AG08395 (cell line): ENCODE measurements at regions not wholly inside any gene's neighbourhood (a gene's known extent, or its start where the extent isn't known, plus 50 kb on each side); places are given as distances from the start of the nearest gene placed in this dataset.
A peak's percentile ranks its signal among the peaks of the same experiment; 100 is the strongest.

ENCODE experiments used
- DNase-seq: peaks from one replicate; pipeline ENCODE4 v3.0.0; 2012; ENCODE audit warnings: mixed read lengths, low spot score

DNA sequence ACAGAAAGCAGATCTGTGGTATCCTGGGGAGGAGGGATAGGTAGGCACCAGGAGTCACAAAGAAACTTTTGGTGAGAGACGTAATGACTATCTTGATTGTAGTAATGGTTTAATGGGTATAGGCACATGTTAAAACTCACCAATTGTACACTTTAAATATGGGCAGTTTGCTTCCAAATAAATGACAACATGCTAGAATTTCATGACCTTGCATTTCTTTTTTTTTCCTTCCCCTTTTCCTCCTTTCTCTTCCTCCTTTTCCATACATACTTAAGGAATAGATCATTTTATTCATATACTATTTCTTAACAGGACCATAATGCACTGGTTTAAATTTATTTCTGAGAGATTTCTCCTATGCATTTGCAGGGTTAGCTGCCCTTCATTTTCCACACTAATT is 341.8 kb downstream of the TMEM182 start:
- no peak for DNase-seq

GRCh38 chr2:103119352-103119751 is 357.5 kb downstream of the TMEM182 start:
- DNase-seq = no peak

DNA sequence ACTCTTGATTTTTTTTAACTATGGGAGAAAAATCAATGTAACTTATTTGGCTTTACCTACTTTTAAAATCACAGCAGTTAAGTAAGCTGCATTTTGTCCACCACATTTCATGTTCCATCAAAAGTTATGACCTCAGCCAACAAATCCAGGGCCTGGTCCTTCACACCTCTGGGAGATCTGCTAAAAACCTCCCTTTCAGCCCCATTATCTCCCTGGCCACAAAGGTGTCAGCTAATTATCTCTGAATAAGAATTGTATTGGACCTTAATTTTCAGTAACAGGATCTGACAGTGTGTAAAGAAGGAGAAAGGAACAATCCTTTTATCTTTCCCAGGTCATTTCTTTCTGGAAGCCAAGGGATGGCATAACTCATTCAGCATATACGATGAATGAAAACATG is 359.3 kb downstream of the TMEM182 start:
- no peak for DNase-seq

DNA sequence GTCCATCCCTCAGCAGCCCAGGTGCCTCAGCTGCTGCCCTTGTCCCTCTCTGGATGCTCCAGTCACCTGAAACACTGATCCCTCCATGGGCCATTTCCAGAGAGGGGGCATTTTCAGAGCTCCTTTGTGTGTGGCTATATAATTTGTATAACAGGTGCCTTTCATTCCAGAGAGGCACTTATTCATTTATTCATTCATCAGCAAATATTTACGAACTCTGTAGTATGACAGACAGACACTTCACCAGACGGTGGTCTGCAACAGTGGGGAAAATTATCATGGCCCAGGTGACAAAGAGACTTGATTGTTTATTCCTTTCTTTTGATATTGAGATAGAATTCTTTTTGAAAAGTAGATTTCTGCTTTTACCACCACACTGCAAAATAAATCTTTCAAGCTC is 361.7 kb downstream of the TMEM182 start:
- no peak for DNase-seq

- no peak for DNase-seq
Observed at GRCh38 chr2:103130857-103131256, 369.0 kb downstream of the TMEM182 start.

DNA sequence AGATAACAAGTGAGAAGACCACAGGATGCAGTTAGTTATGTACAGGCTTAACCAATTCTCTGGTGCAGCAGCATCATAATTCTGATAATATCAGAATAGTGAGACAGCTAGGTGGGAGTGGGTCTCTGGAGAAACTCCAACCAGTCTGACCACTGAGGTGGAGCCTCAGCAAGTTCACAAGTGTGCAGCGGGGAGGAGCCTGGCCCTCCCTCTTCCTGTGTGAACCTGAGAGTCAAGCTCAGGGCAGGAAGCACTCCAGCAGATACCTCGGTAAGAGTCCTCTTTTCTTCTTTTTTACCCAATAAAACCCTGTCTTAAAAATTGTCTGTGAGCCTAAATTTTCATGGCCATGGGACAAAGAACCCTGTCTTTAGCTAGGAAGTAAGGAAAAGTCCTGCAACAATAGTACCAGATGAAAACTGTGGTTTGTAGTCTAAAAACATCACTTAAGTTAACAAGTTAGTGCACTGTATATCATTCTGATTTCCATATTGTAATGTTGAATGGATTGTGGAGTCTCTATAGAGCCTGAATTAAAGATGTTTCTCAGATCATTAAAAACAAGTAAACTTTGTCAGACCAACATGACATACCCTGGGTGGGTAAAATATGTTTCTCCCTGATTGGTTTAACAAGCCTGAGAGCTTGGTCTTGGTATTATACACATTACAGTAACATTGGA is 370.8 kb downstream of the TMEM182 start:
- DNase-seq = no peak

DNA sequence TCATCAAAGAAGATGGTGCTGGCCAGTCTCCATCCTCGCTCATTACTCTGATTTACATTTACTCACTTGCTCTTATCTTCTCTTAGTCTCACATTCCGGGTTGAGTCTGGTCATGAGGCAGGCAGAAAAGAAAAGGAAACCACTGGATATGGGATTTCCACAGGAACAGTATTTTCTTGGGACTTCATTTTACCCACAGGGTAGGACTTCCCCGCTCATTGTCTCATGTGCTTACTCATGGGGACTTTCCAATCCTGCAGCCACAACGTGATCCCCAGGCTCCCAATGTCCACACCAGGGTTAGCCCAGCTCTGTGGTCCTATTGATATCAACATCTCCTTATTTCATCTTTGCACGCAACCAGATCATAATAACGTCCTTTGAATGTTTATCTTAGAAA is 373.8 kb downstream of the TMEM182 start:
- no peak for DNase-seq

- no peak for DNase-seq
Observed at GRCh38 chr2:103138123-103138901, 376.5 kb downstream of the TMEM182 start.

GRCh38 chr2:103139628-103140268 is 377.9 kb downstream of the TMEM182 start:
- no peak for DNase-seq

- DNase-seq = no peak
Observed at GRCh38 chr2:103144837-103145236, 383.0 kb downstream of the TMEM182 start.

DNA sequence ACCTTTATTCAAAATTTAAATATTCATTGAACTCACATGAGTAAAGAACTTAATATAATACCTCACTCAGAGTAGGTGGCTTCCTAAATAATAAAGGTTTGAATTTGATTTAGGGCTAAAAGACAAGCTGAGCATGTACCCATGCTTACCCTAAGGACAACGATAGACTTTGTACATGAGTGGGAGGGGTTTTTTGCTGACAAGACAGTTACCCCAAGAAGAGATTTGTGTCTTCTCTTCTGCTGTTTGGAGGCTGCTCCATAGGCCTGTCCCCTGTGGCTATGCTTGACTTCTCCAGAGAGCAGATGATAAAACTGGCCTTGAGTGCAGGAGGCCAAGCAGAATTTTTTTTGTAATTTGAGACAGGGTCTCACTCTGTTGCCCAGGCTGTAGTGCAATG is 383.9 kb downstream of the TMEM182 start:
- DNase-seq = no peak

DNA sequence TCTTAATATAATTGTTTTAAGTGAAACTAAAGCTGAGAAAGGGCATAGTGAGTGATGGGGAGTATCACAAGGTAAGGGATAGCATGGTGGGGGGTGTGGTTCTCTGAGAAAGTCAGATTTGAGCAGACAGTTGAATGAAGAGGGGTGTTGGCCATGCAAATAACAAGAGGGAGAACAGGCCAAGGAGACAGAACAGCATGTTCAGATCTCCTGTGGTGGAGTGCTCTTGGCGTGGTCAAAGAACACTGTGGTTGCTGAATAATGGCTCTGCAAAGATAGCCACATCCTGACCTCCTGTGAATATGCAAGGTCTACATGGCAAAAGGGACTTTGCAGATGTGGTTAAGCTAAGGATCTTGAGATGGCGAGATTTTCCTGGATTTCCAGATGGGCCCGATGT is 389.2 kb downstream of the TMEM182 start:
- no peak for DNase-seq

DNA sequence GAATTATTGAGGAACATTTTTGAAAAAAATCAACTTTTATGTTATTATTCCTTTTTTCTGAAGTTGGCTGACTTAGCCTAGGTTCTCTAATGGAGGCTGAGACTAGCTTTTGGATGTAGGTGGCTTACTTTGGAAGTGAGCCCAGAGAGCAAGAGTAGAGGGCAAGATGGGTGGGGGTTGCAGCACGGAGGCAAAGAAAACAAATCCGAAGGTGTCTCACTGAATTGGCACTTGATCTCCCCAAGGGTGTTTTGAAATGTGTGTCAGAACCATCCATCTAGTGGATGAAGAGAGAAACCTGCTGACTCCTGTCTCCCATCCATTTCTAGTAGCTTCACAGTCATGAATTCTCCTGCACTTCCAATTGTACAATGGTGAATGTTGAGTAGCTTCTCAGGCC is 390.7 kb downstream of the TMEM182 start:
- DNase-seq = no peak

GRCh38 chr2:103153580-103154284 is 391.9 kb downstream of the TMEM182 start:
- no peak for DNase-seq

DNA sequence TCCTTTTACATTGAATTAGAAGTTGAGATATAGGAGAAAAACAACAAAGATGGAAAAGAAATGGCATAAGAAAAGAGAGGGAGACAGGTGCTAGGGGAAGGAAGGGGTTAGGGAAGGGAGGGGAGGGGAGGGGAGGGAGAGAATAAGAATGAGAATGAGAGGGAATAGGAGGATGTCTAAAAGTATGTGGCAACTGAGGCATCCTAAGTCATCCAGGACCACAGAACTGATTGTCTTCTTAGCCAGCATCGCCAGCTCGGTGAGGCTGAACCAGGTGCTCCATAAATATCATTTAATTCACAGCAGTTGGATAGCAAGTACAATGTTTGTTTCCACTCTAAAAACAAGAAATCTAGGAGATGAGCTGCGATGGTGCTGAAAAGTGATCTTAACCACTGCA is 393.5 kb downstream of the TMEM182 start:
- no peak for DNase-seq

DNA sequence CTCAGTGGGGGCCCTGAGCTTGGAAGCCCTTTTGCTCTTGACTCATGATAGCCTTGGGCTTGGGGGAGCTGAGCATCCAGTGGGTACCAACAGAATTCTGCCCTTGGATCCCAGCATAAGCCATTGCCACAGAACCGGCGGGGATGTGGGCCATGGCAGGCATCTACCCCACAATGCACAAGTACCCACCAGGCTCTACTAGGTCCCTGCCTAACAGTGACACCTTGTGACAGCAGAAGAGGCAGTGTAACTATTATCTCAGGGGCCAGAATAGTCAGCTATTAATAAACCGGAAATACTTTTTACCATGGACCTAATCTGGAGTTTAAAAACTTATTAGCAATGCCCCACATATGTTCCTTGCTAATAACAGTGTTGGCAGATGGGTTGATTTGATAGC is 397.2 kb downstream of the TMEM182 start:
- no peak for DNase-seq

GRCh38 chr2:103161456-103162289 is 399.8 kb downstream of the TMEM182 start:
- peak; percentile 60 for DNase-seq

GRCh38 chr2:103164748-103165147 is 402.9 kb downstream of the TMEM182 start:
- no peak for DNase-seq

- DNase-seq = no peak
Observed at GRCh38 chr2:103165836-103166235, 404.0 kb downstream of the TMEM182 start.

GRCh38 chr2:103166456-103167324 is 404.9 kb downstream of the TMEM182 start:
- no peak for DNase-seq

DNA sequence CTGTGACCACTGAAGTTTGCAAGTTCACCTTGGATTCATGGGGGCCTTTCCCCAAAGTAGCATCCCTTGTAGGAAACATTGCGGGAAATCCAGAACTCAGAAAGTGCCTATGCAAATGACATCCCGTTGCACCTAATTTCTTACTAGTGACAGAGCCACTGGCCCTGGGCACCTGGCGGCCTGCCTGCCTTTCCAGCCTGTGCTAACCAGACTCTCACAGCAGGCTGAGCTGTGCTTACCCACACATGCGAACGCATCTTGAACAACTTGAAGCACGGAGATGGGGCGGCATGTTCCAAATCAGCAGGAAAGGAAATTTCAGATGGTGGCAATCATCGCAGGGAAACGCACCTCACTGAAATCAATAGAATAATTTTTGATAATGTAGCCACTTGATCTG is 405.8 kb downstream of the TMEM182 start:
- DNase-seq = no peak
